GM12873 (cell line): ENCODE measurements at regions not wholly inside any gene's neighbourhood (a gene's known extent, or its start where the extent isn't known, plus 50 kb on each side); places are given as distances from the start of the nearest gene placed in this dataset.

Experiments used
- CTCF ChIP-seq: IDR thresholded peaks from 2 replicates; pipeline ENCODE4 v1.5.1; 2012; ENCODE audit warnings: low read depth, mild to moderate bottlenecking, moderate library complexity, low read length, control low read depth; ENCODE audit not compliant: insufficient read depth; ENCODE audit errors: missing control alignments

DNA sequence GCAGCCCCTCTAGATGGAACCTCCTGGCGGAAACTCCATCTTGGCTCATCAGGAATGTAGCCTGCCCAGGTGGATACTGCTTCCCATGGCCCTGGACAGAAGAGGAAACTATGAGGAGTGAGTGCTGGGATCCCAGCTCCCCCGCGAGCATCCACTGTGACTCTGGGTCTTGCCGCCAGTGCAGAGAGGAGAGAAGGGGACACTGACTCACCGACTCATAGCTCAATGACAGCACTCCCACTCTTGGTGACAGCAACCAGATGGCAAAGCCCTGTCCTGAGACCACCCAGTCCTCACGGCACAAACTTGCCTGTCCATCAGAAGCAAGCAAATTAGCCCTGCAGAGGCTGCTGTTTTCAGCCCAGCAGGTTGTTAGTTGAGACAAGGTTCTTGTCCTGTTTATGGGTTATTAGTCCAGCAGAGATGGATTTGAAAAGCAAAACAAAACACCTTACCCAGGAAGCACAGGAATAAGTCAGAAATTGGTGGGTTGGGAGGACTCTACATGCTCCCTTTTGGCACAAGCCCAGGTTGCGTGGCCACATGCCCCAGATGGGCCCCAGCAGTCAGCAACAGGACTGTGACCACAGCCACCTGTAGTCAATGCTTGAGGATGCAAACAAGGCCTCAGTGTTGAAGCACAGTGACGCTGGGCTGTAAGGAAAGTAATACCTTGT, 111.5 kb upstream of the GLI2 start:
- no peak for TF ChIP-seq CTCF

DNA sequence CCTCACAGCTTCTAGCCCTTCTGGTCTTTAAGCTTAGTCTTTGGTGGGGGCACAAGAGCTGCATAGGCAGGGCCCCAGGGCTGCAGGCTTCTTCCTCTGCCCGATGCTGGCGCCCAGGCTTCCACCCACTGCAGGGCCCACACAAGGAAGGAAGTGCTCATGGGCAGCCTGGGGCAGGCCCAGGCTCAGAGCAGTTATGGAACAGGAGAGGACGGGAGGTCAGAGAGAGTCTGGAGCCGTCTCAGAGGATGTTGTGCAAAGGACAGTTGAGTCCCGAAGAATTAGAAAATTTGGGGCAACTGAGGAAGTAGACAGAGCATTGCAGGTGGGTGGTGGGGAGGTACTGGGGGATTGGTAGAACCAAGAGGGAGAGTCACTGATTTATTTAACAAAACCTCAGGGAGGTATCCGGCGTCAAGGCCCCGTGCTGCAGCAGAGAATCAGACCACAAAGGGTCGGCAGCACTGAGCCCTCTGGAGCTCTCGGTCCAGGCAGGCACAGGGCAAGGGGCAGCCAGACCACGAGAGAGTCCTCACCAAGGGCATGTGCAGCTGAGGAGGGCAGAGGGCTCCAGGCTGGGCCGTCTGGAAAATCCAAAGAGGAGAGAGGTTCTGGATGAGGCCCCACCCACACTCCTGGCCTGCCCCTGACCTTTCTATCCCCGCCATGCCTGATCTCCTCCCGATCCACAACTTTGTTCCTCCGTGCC, 110.8 kb upstream of the GLI2 start:
- no peak for TF ChIP-seq CTCF

GRCh38 chr2:120625865-120626560, 109.7 kb upstream of the GLI2 start:
- TF ChIP-seq CTCF: no peak

GRCh38 chr2:120626566-120626965, 109.1 kb upstream of the GLI2 start:
- TF ChIP-seq CTCF: no peak

DNA sequence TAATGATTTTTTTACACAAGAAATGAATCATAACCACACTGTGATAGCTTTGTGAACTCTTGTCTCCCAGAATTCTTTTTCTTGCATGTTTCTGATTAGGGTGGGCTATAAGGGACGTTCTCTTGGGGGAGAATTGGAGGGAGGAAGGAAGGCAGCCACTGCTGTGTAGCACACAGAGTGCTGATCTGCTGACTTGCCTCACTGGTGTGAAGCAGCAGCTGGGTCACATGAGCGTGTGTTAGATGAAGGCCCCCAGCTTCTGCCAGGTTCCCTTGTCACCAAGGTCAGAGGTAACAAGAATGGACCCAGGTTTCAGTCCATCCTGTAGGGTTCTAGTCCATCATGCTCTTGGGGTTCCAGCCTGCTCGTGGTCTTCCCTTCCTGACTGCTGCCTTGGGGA, 107.4 kb upstream of the GLI2 start:
- no peak for TF ChIP-seq CTCF

- TF ChIP-seq CTCF: no peak
Observed at GRCh38 chr2:120629241-120629895, 106.3 kb upstream of the GLI2 start.
